Loucy (cell line): ENCODE measurements at regions not wholly inside any gene's neighbourhood (a gene's known extent, or its start where the extent isn't known, plus 50 kb on each side); places are given as distances from the start of the nearest gene placed in this dataset.

Experiments
- H2AFZ ChIP-seq: fragments of 200-600 bp; sonication (generic); 2 replicates; pipeline ENCODE4 v1.6.0; 2016; ENCODE audit warnings: antibody characterized with exemption, mild to moderate bottlenecking, low read length, moderate library complexity
- H3F3A ChIP-seq: fragments of 200-600 bp; 2 replicates; pipeline ENCODE4 v1.6.0; 2016; ENCODE audit warnings: antibody characterized with exemption, low read depth, mild to moderate bottlenecking
- H3K27me3 ChIP-seq: fragments of 200-600 bp; sonication (generic); 2 replicates; pipeline ENCODE4 v1.6.1; 2014; ENCODE audit warnings: low read length, mild to moderate bottlenecking; ENCODE audit not compliant: insufficient read depth, poor library complexity, severe bottlenecking
- H3K36me3 ChIP-seq: fragments of 200-600 bp; sonication (generic); 2 replicates; pipeline ENCODE4 v1.6.1; 2016; ENCODE audit warnings: low read length; ENCODE audit not compliant: insufficient read depth
- H3K4me1 ChIP-seq: fragments of 200-600 bp; sonication (generic); 2 replicates; pipeline ENCODE4 v1.5.1; 2014; ENCODE audit warnings: low read length, mild to moderate bottlenecking; ENCODE audit not compliant: insufficient read depth, poor library complexity, severe bottlenecking
- H3K4me2 ChIP-seq: fragments of 200-600 bp; sonication (generic); 2 replicates; pipeline ENCODE4 v1.6.0; 2014; ENCODE audit warnings: antibody characterized with exemption, low read length, low read depth, mild to moderate bottlenecking; ENCODE audit not compliant: poor library complexity, severe bottlenecking
- H3K4me3 ChIP-seq: fragments of 200-600 bp; sonication (generic); 2 replicates; pipeline ENCODE4 v1.5.1; 2014; ENCODE audit warnings: low read length, mild to moderate bottlenecking, mixed read lengths; ENCODE audit not compliant: poor library complexity, severe bottlenecking
- H3K79me2 ChIP-seq: fragments of 200-600 bp; sonication (generic); 2 replicates; pipeline ENCODE4 v1.6.1; 2014; ENCODE audit warnings: low read length; ENCODE audit not compliant: insufficient read depth
- H3K9ac ChIP-seq: fragments of 200-600 bp; sonication (generic); 2 replicates; pipeline ENCODE4 v1.6.0; 2014; ENCODE audit warnings: mild to moderate bottlenecking, low read depth, low read length, moderate library complexity; ENCODE audit not compliant: poor library complexity, severe bottlenecking
- H3K9me2 ChIP-seq: fragments of 200-600 bp; sonication (generic); replicated peaks from 2 replicates; pipeline ENCODE4 v1.6.1; 2016; ENCODE audit warnings: low read depth, low read length, mixed read lengths
- H3K9me3 ChIP-seq: fragments of 200-600 bp; sonication (generic); 2 replicates; pipeline ENCODE4 v1.6.1; 2014; ENCODE audit warnings: mild to moderate bottlenecking, antibody characterized with exemption, low read length, low read depth; ENCODE audit not compliant: insufficient read depth
- H4K20me1 ChIP-seq: fragments of 200-600 bp; sonication (generic); 2 replicates; pipeline ENCODE4 v1.6.0; 2014; ENCODE audit warnings: antibody characterized with exemption, low read length, mild to moderate bottlenecking; ENCODE audit not compliant: insufficient read depth, poor library complexity, severe bottlenecking
- CTCF ChIP-seq: fragments of 200-600 bp; sonication (generic); conservative IDR thresholded peaks from 2 replicates; pipeline ENCODE4 v1.5.1; 2014; ENCODE audit warnings: mild to moderate bottlenecking, antibody characterized with exemption, low read length
- EZH2phosphoT487 ChIP-seq: fragments of 200-600 bp; IDR thresholded peaks from 2 replicates; pipeline ENCODE4 v1.6.1; 2018; ENCODE audit warnings: antibody characterized with exemption, mild to moderate bottlenecking, moderate library complexity, borderline replicate concordance

- H4K20me1 ChIP-seq, result no peaks in the 10 kb centered on the region
- no peaks in the 10 kb centered on the region for H3F3A ChIP-seq
- H3K4me2 ChIP-seq, result no peak overlapping the region
Measured at GRCh38 chr3:145692751-145693150, 468.2 kb downstream of the PLOD2 start.

GRCh38 chr3:145696011-145696410 is 465.0 kb downstream of the PLOD2 start:
- no peaks in the 10 kb centered on the region for H4K20me1 ChIP-seq
- TF ChIP-seq EZH2phosphoT487 (no peak), CTCF (no peak)
- H3F3A ChIP-seq, result no peaks in the 10 kb centered on the region
- H3K79me2 ChIP-seq, result no peaks in the 10 kb centered on the region
- no peaks in the 10 kb centered on the region for H3K36me3 ChIP-seq
- H3K4me1 ChIP-seq, result no peaks in the 10 kb centered on the region
- H2AFZ ChIP-seq, result no peak overlapping the region
- no peaks in the 10 kb centered on the region for H3K9me2 ChIP-seq
- H3K4me3 ChIP-seq, result no peak overlapping the region
- H3K9ac ChIP-seq, result no peak overlapping the region
- H3K4me2 ChIP-seq, result no peak overlapping the region
- H3K27me3 ChIP-seq, result no peaks in the 10 kb centered on the region
- no peaks in the 10 kb centered on the region for H3K9me3 ChIP-seq

More at GRCh38 chr3:145692751-145693150, 468.2 kb downstream of the PLOD2 start:
- Histone ChIP-seq H3K79me2 (no peaks in the 10 kb centered on the region), H3K4me1 (no peaks in the 10 kb centered on the region), H2AFZ (no peak overlapping the region), H3K36me3 (no peaks in the 10 kb centered on the region), H3K27me3 (no peaks in the 10 kb centered on the region), H3K4me3 (no peak overlapping the region), H3K9me2 (no peaks in the 10 kb centered on the region), H3K9me3 (no peaks in the 10 kb centered on the region), H3K9ac (no peak overlapping the region)
- TF ChIP-seq EZH2phosphoT487 (no peak), CTCF (no peak)

GRCh38 chr3:145698250-145698649 is 462.7 kb downstream of the PLOD2 start:
- no peaks in the 10 kb centered on the region for H3K4me1 ChIP-seq
- no peak overlapping the region for H3K9ac ChIP-seq
- no peaks in the 10 kb centered on the region for H3K9me3 ChIP-seq
- no peak for TF ChIP-seq CTCF
- TF ChIP-seq EZH2phosphoT487, result no peak
- no peak overlapping the region for H3K4me2 ChIP-seq
- no peaks in the 10 kb centered on the region for H3K27me3 ChIP-seq
- H3K79me2 ChIP-seq, result no peaks in the 10 kb centered on the region
- H2AFZ ChIP-seq, result no peak overlapping the region
- no peaks in the 10 kb centered on the region for H3K9me2 ChIP-seq
- H3K4me3 ChIP-seq, result no peak overlapping the region
- H3K36me3 ChIP-seq, result no peaks in the 10 kb centered on the region
- H4K20me1 ChIP-seq, result no peaks in the 10 kb centered on the region
- H3F3A ChIP-seq, result no peaks in the 10 kb centered on the region
